AG04450 (cell line): ENCODE measurements at regions not wholly inside any gene's neighbourhood (a gene's known extent, or its start where the extent isn't known, plus 50 kb on each side); places are given as distances from the start of the nearest gene placed in this dataset.

ENCODE experiments used
- CTCF ChIA-PET: fragments of 300-600, 350-600 bp; formaldehyde crosslinking; extraction: SDS; loops from one replicate; lab custom pipeline; 2022; ENCODE audit warnings: antibody characterized with exemption, inconsistent platforms; lab: Charles Lee
- POLR2A ChIA-PET: fragments of 350-600 bp; formaldehyde crosslinking; extraction: SDS; loops from one replicate; lab custom pipeline; 2021; ENCODE audit warnings: antibody characterized with exemption, inconsistent platforms; lab: Yijun Ruan, JAX
- DNase-seq: peaks from one replicate; pipeline ENCODE4 v3.0.0-alpha.2; 2011; ENCODE audit warnings: low read depth, low spot score
- H3K27ac ChIP-seq: one replicate; pipeline ENCODE4 v1.5.1; 2012; ENCODE audit warnings: low read depth, low read length, control low read depth
- H3K27me3 ChIP-seq: one replicate; pipeline ENCODE4 v1.6.0; 2012; ENCODE audit warnings: low read length; ENCODE audit not compliant: control insufficient read depth, insufficient read depth
- H3K4me3 ChIP-seq: 2 replicates; pipeline ENCODE4 v1.5.1; 2011; ENCODE audit warnings: mild to moderate bottlenecking, low read depth, low read length, control low read depth
- H3K9me3 ChIP-seq: 2 replicates; pipeline ENCODE4 v1.5.1; 2012; ENCODE audit warnings: low read length; ENCODE audit not compliant: control insufficient read depth, insufficient read depth
- TF ChIP-seq, protein P1 (sequence below): IDR thresholded peaks from 2 replicates; pipeline ENCODE4 v1.5.1; 2011; ENCODE audit warnings: low read depth, low read length, control low read depth, inconsistent platforms

- TF ChIP-seq, protein P1, sequence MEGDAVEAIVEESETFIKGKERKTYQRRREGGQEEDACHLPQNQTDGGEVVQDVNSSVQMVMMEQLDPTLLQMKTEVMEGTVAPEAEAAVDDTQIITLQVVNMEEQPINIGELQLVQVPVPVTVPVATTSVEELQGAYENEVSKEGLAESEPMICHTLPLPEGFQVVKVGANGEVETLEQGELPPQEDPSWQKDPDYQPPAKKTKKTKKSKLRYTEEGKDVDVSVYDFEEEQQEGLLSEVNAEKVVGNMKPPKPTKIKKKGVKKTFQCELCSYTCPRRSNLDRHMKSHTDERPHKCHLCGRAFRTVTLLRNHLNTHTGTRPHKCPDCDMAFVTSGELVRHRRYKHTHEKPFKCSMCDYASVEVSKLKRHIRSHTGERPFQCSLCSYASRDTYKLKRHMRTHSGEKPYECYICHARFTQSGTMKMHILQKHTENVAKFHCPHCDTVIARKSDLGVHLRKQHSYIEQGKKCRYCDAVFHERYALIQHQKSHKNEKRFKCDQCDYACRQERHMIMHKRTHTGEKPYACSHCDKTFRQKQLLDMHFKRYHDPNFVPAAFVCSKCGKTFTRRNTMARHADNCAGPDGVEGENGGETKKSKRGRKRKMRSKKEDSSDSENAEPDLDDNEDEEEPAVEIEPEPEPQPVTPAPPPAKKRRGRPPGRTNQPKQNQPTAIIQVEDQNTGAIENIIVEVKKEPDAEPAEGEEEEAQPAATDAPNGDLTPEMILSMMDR, result no peak
- Histone ChIP-seq H3K27me3 (no peaks in the 10 kb centered on the region), H3K9me3 (no peaks in the 10 kb centered on the region), H3K4me3 (no peak overlapping the region), H3K27ac (no peak overlapping the region)
- CTCF ChIA-PET, result interaction anchor here (0.5 to 1.6 kb wide), 2 partner anchors 25 to 156 kb away, joined by 3 to 5 read pairs; no protein-coding TSS in a partner anchor
- POLR2A ChIA-PET, result no interaction called here
- DNase-seq, result no peak
Measured at GRCh38 chr5:97377582-97377981, 194.5 kb upstream of the RIOK2 start.

DNA sequence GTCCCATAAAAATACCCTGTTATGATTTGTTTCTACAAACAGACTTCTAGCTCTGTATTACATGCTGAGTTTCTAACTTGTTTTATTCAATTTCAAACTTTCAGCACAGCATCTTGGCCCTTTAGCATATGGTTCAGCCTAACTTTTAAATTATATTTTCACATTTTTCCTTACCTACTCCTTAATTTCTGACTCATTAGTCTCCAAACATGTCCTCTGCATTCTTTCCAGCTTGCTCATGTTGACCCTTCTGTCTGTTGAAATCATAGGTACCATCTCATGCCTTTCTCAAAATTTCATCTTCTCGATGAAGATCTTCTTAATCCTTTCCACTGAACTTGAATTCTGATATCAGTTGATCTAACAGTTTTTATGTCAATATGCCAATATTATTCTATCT lies 200.9 kb upstream of the RIOK2 start:
- DNase-seq, result no peak

DNA sequence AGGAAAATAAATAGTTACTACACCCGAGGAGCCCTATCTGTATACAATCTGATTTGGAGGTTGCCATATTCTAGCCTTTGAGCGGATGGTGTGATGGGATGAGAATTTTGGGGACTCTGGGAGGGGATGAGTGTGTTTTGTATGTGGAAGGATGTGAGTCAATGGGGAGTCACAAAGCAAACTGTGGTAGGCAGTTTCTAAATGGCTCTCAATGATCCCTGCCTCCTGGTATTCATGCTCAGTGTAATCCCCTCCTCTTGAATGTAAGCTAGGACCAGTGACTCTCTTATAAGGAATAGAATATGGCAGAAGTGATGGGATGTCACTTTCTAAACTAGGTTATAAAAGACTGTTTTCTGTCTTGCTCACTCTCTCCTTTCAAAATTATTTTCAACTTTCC lies 205.7 kb upstream of the RIOK2 start:
- POLR2A ChIA-PET, result no interaction called here
- no peaks in the 10 kb centered on the region for H3K9me3 ChIP-seq
- H3K4me3 ChIP-seq, result no peak overlapping the region
- no peak overlapping the region for H3K27ac ChIP-seq
- CTCF ChIA-PET, result no interaction called here
- no peak for DNase-seq
- H3K27me3 ChIP-seq, result no peaks in the 10 kb centered on the region
- TF ChIP-seq, protein P1, result no peak

More for the DNA sequence above, 200.9 kb upstream of the RIOK2 start:
- H3K9me3 ChIP-seq, result no peaks in the 10 kb centered on the region
- no peak overlapping the region for H3K4me3 ChIP-seq
- TF ChIP-seq, protein P1, result no peak
- POLR2A ChIA-PET, result no interaction called here
- no peak overlapping the region for H3K27ac ChIP-seq
- H3K27me3 ChIP-seq, result no peaks in the 10 kb centered on the region
- CTCF ChIA-PET, result no interaction called here

DNA sequence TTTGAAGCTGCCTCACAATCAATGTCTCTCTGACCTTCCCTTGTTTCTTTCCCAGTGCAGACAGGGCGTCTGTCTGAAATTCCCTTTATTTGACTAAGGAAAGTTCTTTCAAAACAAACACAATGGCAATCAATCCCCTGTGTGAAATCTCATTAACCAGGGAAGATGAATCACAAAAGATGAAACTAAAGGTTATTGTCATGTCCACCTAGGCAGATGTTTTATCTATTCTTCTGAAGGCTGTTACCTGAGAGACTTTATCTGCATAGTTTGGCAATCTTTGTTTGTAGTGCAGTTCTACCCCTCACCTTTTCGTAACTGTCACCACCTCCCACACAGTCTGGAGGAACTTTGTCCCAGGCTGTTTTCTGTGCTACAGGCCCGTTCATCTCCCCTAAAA lies 217.5 kb upstream of the RIOK2 start:
- ChIA-PET CTCF (no interaction called here), POLR2A (no interaction called here)
- DNase-seq, result no peak
- H3K9me3 ChIP-seq, result no peaks in the 10 kb centered on the region
- H3K27ac ChIP-seq, result no peak overlapping the region
- no peaks in the 10 kb centered on the region for H3K27me3 ChIP-seq
- H3K4me3 ChIP-seq, result no peak overlapping the region
- TF ChIP-seq, protein P1, result no peak

- Histone ChIP-seq H3K27ac (no peak overlapping the region), H3K27me3 (peaks cover 3% of the 10 kb centered on the region), H3K4me3 (no peak overlapping the region), H3K9me3 (peaks cover 13% of the 10 kb centered on the region; the same call in 1 of the 2 replicates)
- TF ChIP-seq, protein P1, result no peak
- ChIA-PET CTCF (interaction anchor here (1.7 kb wide), 1 partner anchor 84 kb away, joined by 7 read pairs; no protein-coding TSS in a partner anchor), POLR2A (no interaction called here)
- DNase-seq, result no peak
Measured at GRCh38 chr5:97405941-97406340, 222.9 kb upstream of the RIOK2 start.
